Mucosa of descending colon (tissue), 3 donors: ENCODE measurements at regions not wholly inside any gene's neighbourhood (a gene's known extent, or its start where the extent isn't known, plus 50 kb on each side); places are given as distances from the start of the nearest gene placed in this dataset.

Experiments used
- ATAC-seq: fragments of 200-7000 bp; cut with Tn5 transposase; one replicate; pipeline ENCODE4 v1.9.1; 2020; ENCODE audit warnings: mild to moderate bottlenecking, moderate library complexity
- DNase-seq, 3 donors: peaks; one replicate each; pipeline ENCODE4 v3.0.0-alpha.2; 2020
- H3K36me3 ChIP-seq: fragments of 200-600 bp; one replicate; pipeline ENCODE4 v1.8.0; 2021; ENCODE audit warnings: low read depth, mild to moderate bottlenecking
- H3K4me1 ChIP-seq: fragments of 200-600 bp; one replicate; pipeline ENCODE4 v1.8.0; 2021; ENCODE audit warnings: low read depth, mild to moderate bottlenecking
- H3K4me3 ChIP-seq: fragments of 200-600 bp; one replicate; pipeline ENCODE4 v1.8.0; 2021; ENCODE audit warnings: mild to moderate bottlenecking
- H3K9me3 ChIP-seq: fragments of 200-600 bp; one replicate; pipeline ENCODE4 v1.8.0; 2021; ENCODE audit warnings: mild to moderate bottlenecking
- CTCF ChIP-seq: fragments of 200-600 bp; IDR thresholded peaks from one replicate; pipeline ENCODE4 v1.8.0; 2022; ENCODE audit warnings: antibody characterized with exemption, mild to moderate bottlenecking
- intact Hi-C, 2 donors: fragments of 100-400 bp; cut with DNase I in 1 of 2; cut with micrococcal nuclease in 1 of 2; formaldehyde crosslinking; loops; one replicate each; pipeline versions ENCODE4 v1.11.0 to v1.11.1; 2022; cut with DNase I, micrococcal nuclease
- donor health status: DM: no; HTN: no; CAD: no; lungs with moderate emphysema.
- donor health status: DM: no; HTN: no; CAD: no.
- donor health status: DM: no; HTN: yes; CAD: no.

GRCh38 chr5:106172681-106173532, 1497.8 kb downstream of the EFNA5 start:
- no peak for DNase-seq
- H3K36me3 ChIP-seq, result no peaks in the 10 kb centered on the region
- H3K9me3 ChIP-seq, result no peaks in the 10 kb centered on the region
- intact Hi-C loops, result no loop called here
- no peak for TF ChIP-seq CTCF
- H3K4me1 ChIP-seq, result no peaks in the 10 kb centered on the region
- no peak overlapping the region for H3K4me3 ChIP-seq
- no peak for ATAC-seq

- TF ChIP-seq CTCF, result no peak
- ATAC-seq (no peak), DNase-seq (no peak)
- H3K9me3 ChIP-seq, result no peaks in the 10 kb centered on the region
- no peaks in the 10 kb centered on the region for H3K4me1 ChIP-seq
- intact Hi-C loops, result no loop called here
- no peaks in the 10 kb centered on the region for H3K36me3 ChIP-seq
- no peak overlapping the region for H3K4me3 ChIP-seq
These were observed 1499.0 kb downstream of the EFNA5 start for GRCh38 chr5:106171708-106172107.

GRCh38 chr5:106171132-106171531, 1499.6 kb downstream of the EFNA5 start:
- DNase-seq (no peak), ATAC-seq (no peak)
- no peaks in the 10 kb centered on the region for H3K9me3 ChIP-seq
- no peak for TF ChIP-seq CTCF
- H3K4me3 ChIP-seq, result no peak overlapping the region
- no peaks in the 10 kb centered on the region for H3K36me3 ChIP-seq
- intact Hi-C loops, result no loop called here
- no peaks in the 10 kb centered on the region for H3K4me1 ChIP-seq

GRCh38 chr5:106167766-106168165, 1503.0 kb downstream of the EFNA5 start:
- no peaks in the 10 kb centered on the region for H3K4me1 ChIP-seq

GRCh38 chr5:106163233-106163632, 1507.5 kb downstream of the EFNA5 start:
- TF ChIP-seq CTCF, result no peak
- intact Hi-C loops, result no loop called here
- H3K9me3 ChIP-seq, result no peaks in the 10 kb centered on the region
- ATAC-seq (no peak), DNase-seq (no peak)
- H3K36me3 ChIP-seq, result no peaks in the 10 kb centered on the region
- H3K4me1 ChIP-seq, result no peaks in the 10 kb centered on the region
- H3K4me3 ChIP-seq, result no peak overlapping the region

More at GRCh38 chr5:106167766-106168165, 1503.0 kb downstream of the EFNA5 start:
- ATAC-seq, result no peak
- intact Hi-C loops, result no loop called here
- Histone ChIP-seq H3K36me3 (no peaks in the 10 kb centered on the region), H3K4me3 (no peak overlapping the region), H3K9me3 (no peaks in the 10 kb centered on the region)
- no peak for TF ChIP-seq CTCF
- DNase-seq, result no peak
